ENCODE measurements at regions not wholly inside any gene's neighbourhood (a gene's known extent, or its start where the extent isn't known, plus 50 kb on each side); places are given as distances from the start of the nearest gene placed in this dataset.

DNA sequence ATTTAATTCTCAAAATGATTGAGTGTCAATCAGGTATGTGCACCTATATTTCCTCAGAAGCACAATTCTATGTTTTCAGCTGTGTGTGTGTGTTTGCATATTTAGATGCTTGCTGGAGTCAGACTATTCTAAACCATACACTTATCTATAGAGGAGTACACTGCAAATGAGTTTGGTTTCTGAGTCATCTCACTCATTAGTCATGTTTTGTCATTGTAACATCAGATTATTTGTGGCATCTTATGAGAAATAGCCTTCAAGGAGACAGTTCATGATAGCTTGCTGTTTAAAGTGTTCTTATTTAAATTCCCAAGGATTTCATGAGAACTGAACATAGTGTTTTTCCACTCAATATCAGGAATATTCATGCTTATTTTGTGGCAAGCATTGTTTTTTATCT lies 535.1 kb downstream of the NLGN4Y start:
- H3K4me3 ChIP-seq = no peak overlapping the region
- no peak for TF ChIP-seq POLR2A (IDR thresholded peaks at IDR 0.05)
- TF ChIP-seq, protein P1, sequence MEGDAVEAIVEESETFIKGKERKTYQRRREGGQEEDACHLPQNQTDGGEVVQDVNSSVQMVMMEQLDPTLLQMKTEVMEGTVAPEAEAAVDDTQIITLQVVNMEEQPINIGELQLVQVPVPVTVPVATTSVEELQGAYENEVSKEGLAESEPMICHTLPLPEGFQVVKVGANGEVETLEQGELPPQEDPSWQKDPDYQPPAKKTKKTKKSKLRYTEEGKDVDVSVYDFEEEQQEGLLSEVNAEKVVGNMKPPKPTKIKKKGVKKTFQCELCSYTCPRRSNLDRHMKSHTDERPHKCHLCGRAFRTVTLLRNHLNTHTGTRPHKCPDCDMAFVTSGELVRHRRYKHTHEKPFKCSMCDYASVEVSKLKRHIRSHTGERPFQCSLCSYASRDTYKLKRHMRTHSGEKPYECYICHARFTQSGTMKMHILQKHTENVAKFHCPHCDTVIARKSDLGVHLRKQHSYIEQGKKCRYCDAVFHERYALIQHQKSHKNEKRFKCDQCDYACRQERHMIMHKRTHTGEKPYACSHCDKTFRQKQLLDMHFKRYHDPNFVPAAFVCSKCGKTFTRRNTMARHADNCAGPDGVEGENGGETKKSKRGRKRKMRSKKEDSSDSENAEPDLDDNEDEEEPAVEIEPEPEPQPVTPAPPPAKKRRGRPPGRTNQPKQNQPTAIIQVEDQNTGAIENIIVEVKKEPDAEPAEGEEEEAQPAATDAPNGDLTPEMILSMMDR (IDR thresholded peaks at IDR 0.05 in 4 of 5, conservative IDR thresholded peaks at IDR 0.05 in 1 of 5) = no peak
- H3K27me3 ChIP-seq = no peaks in the 10 kb centered on the region
- ATAC-seq (no peak), DNase-seq (no peak)
- no peak overlapping the region for H3K27ac ChIP-seq
- H3K9me3 ChIP-seq = no peaks in the 10 kb centered on the region
- no peaks in the 10 kb centered on the region for H3K36me3 ChIP-seq
- intact Hi-C loops (cut with DNase I; ENCODE audit: low total_unique reads) (no loop called here), in situ Hi-C loops (cut with MboI; ENCODE audit: low sequenced_read_pairs in 4 of 4) (no loop called here)
- H3K4me1 ChIP-seq = no peaks in the 10 kb centered on the region

DNA sequence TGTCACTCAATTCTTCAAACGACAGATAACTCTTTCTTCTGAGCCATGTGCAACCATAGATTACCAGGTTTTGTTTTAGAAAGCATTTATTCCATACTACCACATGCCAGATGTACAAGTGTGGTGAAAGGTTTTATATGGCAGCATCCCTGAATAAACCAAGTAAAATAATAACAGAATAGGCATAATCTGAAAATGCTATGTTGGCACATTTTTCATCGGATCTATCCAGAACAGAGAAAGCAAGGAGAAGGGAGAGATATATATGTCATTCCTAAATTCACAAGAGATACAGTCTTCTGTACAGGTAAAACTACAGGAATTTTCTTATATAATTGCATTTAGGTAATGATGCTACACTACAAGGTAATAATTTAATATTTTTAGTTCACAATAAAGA lies 547.8 kb downstream of the NLGN4Y start:
- H3K27me3 ChIP-seq = no peaks in the 10 kb centered on the region
- H3K36me3 ChIP-seq = no peaks in the 10 kb centered on the region
- H3K9me3 ChIP-seq = no peaks in the 10 kb centered on the region
- no peak for ATAC-seq
- DNase-seq = no peak
- in situ Hi-C loops (cut with MboI; ENCODE audit: low sequenced_read_pairs in 4 of 4) = no loop called here
- no peaks in the 10 kb centered on the region for H3K4me1 ChIP-seq
- intact Hi-C loops (cut with DNase I; ENCODE audit: low total_unique reads) = no loop called here
- H3K27ac ChIP-seq = no peak overlapping the region
- TF ChIP-seq, protein P1 (IDR thresholded peaks at IDR 0.05 in 4 of 5, conservative IDR thresholded peaks at IDR 0.05 in 1 of 5) = no peak
- no peak for TF ChIP-seq POLR2A (IDR thresholded peaks at IDR 0.05)
- no peak overlapping the region for H3K4me3 ChIP-seq

DNA sequence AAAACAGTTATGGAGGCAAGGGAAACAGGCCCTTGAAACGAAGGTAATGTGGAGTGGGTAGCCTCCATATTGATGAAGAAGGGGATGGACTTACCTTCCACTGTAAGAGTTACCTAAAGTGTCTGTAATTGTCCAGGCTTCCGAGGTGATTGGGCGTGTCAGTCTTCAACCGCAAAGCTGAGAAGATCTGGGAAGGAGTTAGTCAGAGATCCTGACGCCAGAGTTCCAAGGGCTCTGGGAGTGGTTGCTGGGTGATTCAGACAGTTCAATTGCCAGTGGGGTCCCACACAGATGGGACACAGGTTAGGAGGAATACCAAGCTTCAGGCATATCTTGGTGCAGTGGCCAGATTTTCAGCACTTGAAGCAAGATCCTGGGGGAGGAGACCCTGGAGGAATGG lies 577.0 kb downstream of the NLGN4Y start:
- H3K36me3 ChIP-seq = no peaks in the 10 kb centered on the region
- intact Hi-C loops (cut with DNase I; ENCODE audit: low total_unique reads) (no loop called here), in situ Hi-C loops (cut with MboI; ENCODE audit: low sequenced_read_pairs in 4 of 4) (loop anchor here in 1 of 4 donors (25.0 kb wide), 1 partner anchor 89 kb away; no protein-coding TSS in a partner anchor)
- H3K27me3 ChIP-seq = no peaks in the 10 kb centered on the region
- no peaks in the 10 kb centered on the region for H3K9me3 ChIP-seq
- H3K27ac ChIP-seq = no peak overlapping the region
- no peaks in the 10 kb centered on the region for H3K4me1 ChIP-seq
- no peak for DNase-seq
- no peak for ATAC-seq
- TF ChIP-seq, protein P1 (IDR thresholded peaks at IDR 0.05 in 4 of 5, conservative IDR thresholded peaks at IDR 0.05 in 1 of 5) = no peak
- TF ChIP-seq POLR2A (IDR thresholded peaks at IDR 0.05) = no peak
- H3K4me3 ChIP-seq = no peak overlapping the region

All from gastrocnemius medialis (tissue), 4 donors.